NCI-H146 treated with DMSO at 0.1 percent for 48 hours (cell line): ENCODE measurements at regions not wholly inside any gene's neighbourhood (a gene's known extent, or its start where the extent isn't known, plus 50 kb on each side); places are given as distances from the start of the nearest gene placed in this dataset.
"Not testable (repeated sequence)": the region's sequence is repeated elsewhere in the genome, so short reads cannot be mapped to it uniquely, and the experiment has no call there.

Experiments used
- DNase-seq: peaks from one replicate; lab custom pipeline; 2025; ENCODE audit not compliant: unreplicated experiment; lab: John Stamatoyannopoulos, UW

DNA sequence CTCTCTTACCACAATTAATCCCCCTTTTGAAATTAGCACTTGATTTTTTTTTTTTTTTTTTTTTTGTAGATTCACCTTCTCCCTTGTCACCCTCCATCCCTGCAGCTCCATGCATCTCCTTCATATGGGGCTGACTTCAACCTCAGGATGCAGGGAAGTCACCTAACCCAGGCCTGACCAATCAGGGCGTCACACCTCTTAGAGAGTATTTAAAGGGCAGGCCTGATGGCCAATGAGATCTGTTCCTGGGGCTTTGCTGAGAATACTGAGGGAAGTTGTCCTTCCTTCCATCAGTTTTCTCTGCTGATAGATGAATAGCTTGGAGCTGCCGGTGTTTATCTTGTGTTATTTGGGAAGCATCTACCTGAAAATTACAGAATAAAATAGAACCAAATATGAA is 1104.7 kb upstream of the TMEM132C start:
- no peak for DNase-seq

DNA sequence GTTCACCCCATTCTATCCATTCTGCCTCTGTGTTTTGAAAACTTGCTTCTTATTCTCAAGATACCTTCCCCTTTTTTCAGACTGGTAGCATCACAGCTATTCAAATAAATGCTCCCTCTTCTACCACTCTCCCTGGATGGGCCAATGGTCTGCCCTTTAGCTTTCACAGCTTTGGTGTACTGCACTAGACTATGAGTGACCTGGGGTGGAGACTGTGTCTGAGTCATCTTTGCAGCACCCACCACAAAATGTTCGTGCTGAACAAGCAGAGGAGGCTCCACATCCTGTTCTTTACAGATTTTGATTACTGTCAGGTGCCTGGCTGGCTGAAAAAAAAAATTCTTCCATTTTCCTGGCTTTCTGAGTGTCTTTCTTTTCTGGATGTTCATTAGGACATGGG is 1104.1 kb upstream of the TMEM132C start:
- no peak for DNase-seq

DNA sequence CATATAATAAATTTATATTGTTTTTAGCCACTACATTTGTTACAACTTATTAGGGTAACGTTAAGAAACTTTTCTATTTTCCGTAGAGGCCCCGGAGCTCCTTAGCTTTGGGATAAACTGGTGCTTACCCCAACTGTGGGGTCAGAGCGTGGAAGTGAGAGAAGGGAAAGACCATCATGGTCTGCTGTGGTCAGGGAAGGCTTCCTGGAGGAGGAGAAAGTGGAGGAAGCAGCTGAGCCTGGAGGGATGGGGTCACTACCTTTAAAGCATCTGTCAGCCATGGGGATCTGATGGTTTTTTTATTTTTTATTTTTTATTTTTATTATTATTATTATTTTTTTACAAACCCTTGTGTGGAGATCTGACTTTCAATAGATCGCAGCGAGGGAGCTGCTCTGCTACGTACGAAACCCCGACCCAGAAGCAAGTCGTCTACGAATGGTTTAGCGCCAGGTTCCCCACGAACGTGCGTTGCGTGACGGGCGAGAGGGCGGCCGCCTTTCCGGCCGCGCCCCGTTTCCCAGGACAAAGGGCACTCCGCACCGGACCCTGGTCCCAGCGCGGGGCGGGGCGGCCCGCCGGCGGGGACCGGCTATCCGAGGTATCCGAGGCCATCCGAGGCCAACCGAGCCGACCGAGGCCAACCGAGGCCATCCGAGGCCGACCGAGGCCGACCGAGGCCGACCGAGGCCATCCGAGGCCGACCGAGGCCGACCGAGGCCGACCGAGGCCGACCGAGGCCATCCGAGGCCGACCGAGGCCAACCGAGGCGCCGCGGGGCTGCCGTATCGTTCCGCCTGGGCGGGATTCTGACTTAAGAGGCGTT is 1101.2 kb upstream of the TMEM132C start:
- no peak for DNase-seq

DNA sequence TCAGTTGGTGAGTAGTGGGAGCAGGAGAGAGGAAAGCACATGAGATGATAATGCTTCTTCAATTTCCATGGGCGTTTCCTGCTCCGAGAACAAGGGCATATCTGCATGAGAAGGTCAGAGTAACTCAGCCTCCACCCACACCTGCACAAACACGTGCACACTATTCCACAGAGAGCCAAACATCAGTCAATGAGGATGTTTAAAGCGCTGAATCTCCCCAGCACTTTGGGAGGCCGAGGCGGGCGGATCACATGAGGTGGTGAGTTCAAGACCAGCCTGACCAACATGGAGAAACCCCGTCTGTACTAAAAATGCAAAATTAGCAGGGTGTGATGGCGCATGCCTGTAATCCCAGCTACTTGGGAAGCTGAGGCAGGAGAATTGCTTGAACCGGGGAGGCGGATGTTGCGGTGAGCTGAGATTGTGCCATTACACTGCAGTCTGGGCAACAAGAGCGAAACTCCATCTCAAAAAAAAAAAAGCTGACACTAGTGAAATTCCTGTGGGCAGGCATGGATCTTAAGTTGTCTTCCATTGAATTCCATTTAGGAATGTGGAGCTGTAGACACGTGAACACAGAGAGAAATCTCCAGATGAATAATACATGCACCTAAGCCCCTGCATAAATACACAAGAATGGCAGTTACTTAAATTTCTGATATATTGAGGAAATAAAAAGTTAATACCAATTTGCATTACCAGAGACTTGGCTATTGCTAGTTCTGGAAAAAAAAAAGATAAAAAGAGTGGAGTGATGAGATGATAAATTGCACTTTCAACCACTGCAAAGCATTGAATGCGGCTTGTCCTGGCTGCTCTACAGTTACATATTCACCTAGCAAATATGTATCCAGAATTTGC is 1097.4 kb upstream of the TMEM132C start:
- no peak for DNase-seq

- no peak for DNase-seq
Observed at GRCh38 chr12:127170226-127171180, 1096.5 kb upstream of the TMEM132C start.

- DNase-seq, result no peak
Observed at GRCh38 chr12:127172861-127173260, 1094.1 kb upstream of the TMEM132C start.

DNA sequence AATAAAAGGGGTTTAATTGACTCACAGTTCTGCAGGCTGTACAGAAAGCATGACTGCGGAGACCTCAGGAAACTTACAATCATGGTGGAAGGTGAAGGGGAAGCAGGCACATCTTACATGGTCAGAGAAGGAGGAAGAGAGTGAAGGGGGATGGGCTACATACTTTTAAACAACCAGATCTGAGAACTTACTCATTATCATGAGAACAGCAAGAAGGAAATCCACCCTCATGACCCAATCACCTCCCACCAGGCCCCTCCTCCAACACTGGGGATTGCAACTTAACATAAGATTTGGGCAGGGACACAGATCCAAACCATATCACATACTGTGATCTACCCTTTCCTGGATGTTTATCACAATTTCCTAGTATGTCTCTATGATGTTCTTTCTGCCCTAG is 1093.0 kb upstream of the TMEM132C start:
- DNase-seq, result not testable (repeated sequence)

DNA sequence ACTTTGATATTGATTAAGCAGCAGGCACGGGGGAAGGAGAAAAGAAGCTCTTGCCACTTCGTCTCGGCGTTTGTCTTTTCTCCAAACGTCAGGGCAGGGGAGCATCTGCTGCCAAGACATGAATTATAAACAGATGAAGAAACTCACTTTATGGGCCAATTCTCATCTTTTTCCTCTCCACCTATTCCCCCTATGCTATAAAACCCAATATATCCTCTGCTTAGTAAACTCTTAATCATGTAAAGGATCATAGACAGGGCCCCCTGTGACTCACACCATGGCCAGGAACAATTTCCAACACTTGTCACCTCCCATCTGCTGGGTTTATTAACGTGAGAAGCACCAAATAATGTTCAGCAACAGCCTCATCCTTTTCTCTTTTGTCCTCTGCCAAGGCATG is 1092.1 kb upstream of the TMEM132C start:
- no peak for DNase-seq

GRCh38 chr12:127175361-127175760 is 1091.6 kb upstream of the TMEM132C start:
- no peak for DNase-seq

- no peak for DNase-seq
Observed at GRCh38 chr12:127176804-127177203, 1090.2 kb upstream of the TMEM132C start.

DNA sequence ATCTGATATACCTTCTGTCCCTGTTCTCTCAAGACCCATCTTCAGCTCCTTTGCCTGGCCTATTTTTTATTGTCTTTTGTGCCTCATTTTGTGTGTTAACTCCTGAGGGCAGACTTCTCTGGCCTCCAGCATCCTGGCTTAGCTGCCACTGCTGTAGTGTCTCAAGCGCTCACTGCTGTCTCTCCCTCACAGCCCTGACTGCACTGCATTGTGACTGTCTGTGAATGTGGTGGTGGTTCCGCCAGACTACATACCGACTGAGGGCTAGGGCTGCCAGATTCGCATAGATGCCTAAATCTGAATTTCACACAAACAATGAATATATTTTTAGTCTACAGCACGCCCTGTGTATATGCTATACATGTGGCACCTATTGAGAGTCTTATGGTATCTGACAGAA is 1088.9 kb upstream of the TMEM132C start:
- no peak for DNase-seq

GRCh38 chr12:127178463-127178862 is 1088.5 kb upstream of the TMEM132C start:
- no peak for DNase-seq

- no peak for DNase-seq
Observed at GRCh38 chr12:127179176-127179575, 1087.8 kb upstream of the TMEM132C start.

DNA sequence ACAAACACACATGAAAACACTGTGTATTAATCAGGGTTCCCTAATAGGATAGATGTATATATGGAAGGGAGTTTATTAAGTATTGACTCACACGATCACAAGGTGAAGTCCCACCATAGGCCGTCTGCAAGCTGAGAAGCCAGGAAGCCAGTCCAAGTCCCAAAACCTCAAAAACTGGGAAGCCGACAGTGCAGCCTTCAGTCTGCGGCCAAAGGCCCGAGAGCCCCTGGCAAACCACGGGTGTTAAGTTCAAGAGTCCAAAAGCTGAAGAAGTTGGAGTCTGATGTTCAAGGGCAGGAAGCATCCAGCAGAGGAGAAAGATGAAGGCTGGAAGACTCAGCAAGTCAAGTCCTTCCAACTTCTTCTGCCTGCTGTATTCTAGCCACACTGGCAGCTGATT is 1085.0 kb upstream of the TMEM132C start:
- no peak for DNase-seq

DNA sequence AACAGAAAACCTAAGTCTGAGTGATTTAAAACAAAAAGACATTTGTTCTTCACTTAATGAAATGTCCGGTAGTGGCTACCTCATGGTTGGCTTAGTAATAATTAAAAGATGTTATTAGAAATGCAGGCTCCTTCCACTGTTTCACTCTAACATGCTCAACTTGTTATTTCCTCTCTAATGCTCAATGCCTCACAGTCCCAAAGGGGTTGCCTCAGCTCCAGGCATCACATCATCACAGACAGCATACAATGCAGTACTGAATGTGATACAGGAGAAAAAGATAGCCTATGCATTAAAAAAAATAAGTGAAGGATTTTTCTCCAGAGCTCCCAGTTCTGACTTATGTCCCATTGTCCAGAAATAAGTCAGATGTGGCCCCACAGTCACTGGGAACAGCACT is 1077.0 kb upstream of the TMEM132C start:
- no peak for DNase-seq

GRCh38 chr12:127191129-127191528 is 1075.8 kb upstream of the TMEM132C start:
- no peak for DNase-seq

GRCh38 chr12:127192391-127192790 is 1074.6 kb upstream of the TMEM132C start:
- no peak for DNase-seq

GRCh38 chr12:127193341-127193740 is 1073.6 kb upstream of the TMEM132C start:
- no peak for DNase-seq

- DNase-seq, result no peak
Observed at GRCh38 chr12:127194176-127194575, 1072.8 kb upstream of the TMEM132C start.

- no peak for DNase-seq
Observed at GRCh38 chr12:127205781-127206555, 1061.0 kb upstream of the TMEM132C start.
